ENCODE measurements at regions not wholly inside any gene's neighbourhood (a gene's known extent, or its start where the extent isn't known, plus 50 kb on each side); places are given as distances from the start of the nearest gene placed in this dataset.
A peak's percentile ranks its signal among the peaks of the same experiment; 100 is the strongest.

GRCh38 chr1:216898801-216899200 lies 175.6 kb upstream of the ESRRG start:
- 83% methylated on average over 1 of the region's 1 CpG for WGBS
- TF ChIP-seq POLR2A (IDR thresholded peaks at IDR 0.05; ENCODE audit: low read depth), result no peak
- no peak for TF ChIP-seq POLR2AphosphoS5 (IDR thresholded peaks at IDR 0.05)
- no peak for TF ChIP-seq EP300 (IDR thresholded peaks at IDR 0.05)
- no peak for TF ChIP-seq CTCF (IDR thresholded peaks at IDR 0.05)
- Histone ChIP-seq H3K9me3 (no peaks in the 10 kb centered on the region), H3K36me3 (no peaks in the 10 kb centered on the region), H3K4me1 (peaks cover 0 to 11% (median 10%) of the 10 kb centered on the region in 4 donors), H3K4me3 (no peak overlapping the region), H3K27me3 (no peaks in the 10 kb centered on the region), H3K27ac (replicated peaks in 1 of 4) (no peak overlapping the region)
- intact Hi-C loops (cut with DNase I), result no loop called here
- DNase-seq (ENCODE audit: extremely low spot score), result no peak

GRCh38 chr1:216896146-216896545 lies 172.9 kb upstream of the ESRRG start:
- 85% methylated on average over 4 of the region's 4 CpGs for WGBS

GRCh38 chr1:216894494-216894893 lies 171.3 kb upstream of the ESRRG start:
- H3K4me3 ChIP-seq, result no peak overlapping the region
- WGBS, result 37% methylated on average over 5 of the region's 5 CpGs
- H3K4me1 ChIP-seq, result peaks cover 0 to 16% (median 14%) of the 10 kb centered on the region in 4 donors
- H3K27me3 ChIP-seq, result no peaks in the 10 kb centered on the region
- no peaks in the 10 kb centered on the region for H3K36me3 ChIP-seq
- DNase-seq (ENCODE audit: extremely low spot score), result no peak
- TF ChIP-seq POLR2AphosphoS5 (IDR thresholded peaks at IDR 0.05) (no peak), CTCF (IDR thresholded peaks at IDR 0.05) (no peak), POLR2A (IDR thresholded peaks at IDR 0.05; ENCODE audit: low read depth) (no peak), EP300 (IDR thresholded peaks at IDR 0.05) (no peak)
- intact Hi-C loops (cut with DNase I), result no loop called here
- H3K27ac ChIP-seq (replicated peaks in 1 of 4), result peak overlapping the region in 1 of 4 donors; percentile 49
- no peaks in the 10 kb centered on the region for H3K9me3 ChIP-seq

More at GRCh38 chr1:216896146-216896545, 172.9 kb upstream of the ESRRG start:
- Histone ChIP-seq H3K4me1 (peaks cover 0 to 16% (median 14%) of the 10 kb centered on the region in 4 donors), H3K36me3 (no peaks in the 10 kb centered on the region), H3K27me3 (no peaks in the 10 kb centered on the region), H3K9me3 (no peaks in the 10 kb centered on the region), H3K27ac (replicated peaks in 1 of 4) (no peak overlapping the region), H3K4me3 (no peak overlapping the region)
- no peak for DNase-seq (ENCODE audit: extremely low spot score)
- intact Hi-C loops (cut with DNase I), result no loop called here
- TF ChIP-seq EP300 (IDR thresholded peaks at IDR 0.05), result no peak
- TF ChIP-seq CTCF (IDR thresholded peaks at IDR 0.05), result no peak
- TF ChIP-seq POLR2A (IDR thresholded peaks at IDR 0.05; ENCODE audit: low read depth), result no peak
- TF ChIP-seq POLR2AphosphoS5 (IDR thresholded peaks at IDR 0.05), result no peak

GRCh38 chr1:216892581-216893160 lies 169.4 kb upstream of the ESRRG start:
- DNase-seq (ENCODE audit: extremely low spot score), result no peak
- 95% methylated on average over 10 of the region's 10 CpGs for WGBS
- intact Hi-C loops (cut with DNase I), result no loop called here
- no peaks in the 10 kb centered on the region for H3K27me3 ChIP-seq
- H3K27ac ChIP-seq (replicated peaks in 1 of 4), result no peak overlapping the region
- peaks cover 9 to 18% (median 16%) of the 10 kb centered on the region in 4 donors for H3K4me1 ChIP-seq
- TF ChIP-seq CTCF (IDR thresholded peaks at IDR 0.05) (no peak), EP300 (IDR thresholded peaks at IDR 0.05) (no peak), POLR2A (IDR thresholded peaks at IDR 0.05; ENCODE audit: low read depth) (no peak), POLR2AphosphoS5 (IDR thresholded peaks at IDR 0.05) (no peak)
- no peak overlapping the region for H3K4me3 ChIP-seq
- H3K9me3 ChIP-seq, result no peaks in the 10 kb centered on the region
- H3K36me3 ChIP-seq, result no peaks in the 10 kb centered on the region

GRCh38 chr1:216890871-216891270 lies 167.6 kb upstream of the ESRRG start:
- TF ChIP-seq POLR2A (IDR thresholded peaks at IDR 0.05; ENCODE audit: low read depth) (no peak), EP300 (IDR thresholded peaks at IDR 0.05) (no peak), CTCF (IDR thresholded peaks at IDR 0.05) (no peak), POLR2AphosphoS5 (IDR thresholded peaks at IDR 0.05) (no peak)
- DNase-seq (ENCODE audit: extremely low spot score), result no peak
- Histone ChIP-seq H3K36me3 (no peaks in the 10 kb centered on the region), H3K9me3 (no peaks in the 10 kb centered on the region), H3K4me3 (no peak overlapping the region), H3K27me3 (no peaks in the 10 kb centered on the region), H3K27ac (replicated peaks in 1 of 4) (no peak overlapping the region), H3K4me1 (peaks cover 9 to 23% (median 17%) of the 10 kb centered on the region in 4 donors)
- intact Hi-C loops (cut with DNase I), result no loop called here
- WGBS, result 96% methylated on average over 7 of the region's 7 CpGs
